ENCODE measurements at regions not wholly inside any gene's neighbourhood (a gene's known extent, or its start where the extent isn't known, plus 50 kb on each side); places are given as distances from the start of the nearest gene placed in this dataset.
A peak's percentile ranks its signal among the peaks of the same experiment; 100 is the strongest.

GRCh38 chr7:116439005-116439404 lies 60.5 kb upstream of the CAV2 start:
- no peak overlapping the region for H3K4me3 ChIP-seq (ENCODE audit: low read depth, low read length)

GRCh38 chr7:116439841-116440549 lies 59.5 kb upstream of the CAV2 start:
- no peak overlapping the region for H3K4me3 ChIP-seq (ENCODE audit: low read depth, low read length)
- no peak for DNase-seq (ENCODE audit: low read depth)

More at GRCh38 chr7:116439005-116439404, 60.5 kb upstream of the CAV2 start:
- no peak for DNase-seq (ENCODE audit: low read depth)

- no peak for DNase-seq (ENCODE audit: low read depth)
Measured at GRCh38 chr7:116441534-116441933, 58.0 kb upstream of the CAV2 start.

GRCh38 chr7:116443101-116443523 lies 56.4 kb upstream of the CAV2 start:
- DNase-seq (ENCODE audit: low read depth): peak; percentile 74
- H3K4me3 ChIP-seq (ENCODE audit: low read depth, low read length): no peak overlapping the region

More at GRCh38 chr7:116441534-116441933, 58.0 kb upstream of the CAV2 start:
- H3K4me3 ChIP-seq (ENCODE audit: low read depth, low read length): no peak overlapping the region

- no peak for DNase-seq (ENCODE audit: low read depth)
- no peak overlapping the region for H3K4me3 ChIP-seq (ENCODE audit: low read depth, low read length)
Measured at GRCh38 chr7:116443646-116444045, 55.9 kb upstream of the CAV2 start.

DNA sequence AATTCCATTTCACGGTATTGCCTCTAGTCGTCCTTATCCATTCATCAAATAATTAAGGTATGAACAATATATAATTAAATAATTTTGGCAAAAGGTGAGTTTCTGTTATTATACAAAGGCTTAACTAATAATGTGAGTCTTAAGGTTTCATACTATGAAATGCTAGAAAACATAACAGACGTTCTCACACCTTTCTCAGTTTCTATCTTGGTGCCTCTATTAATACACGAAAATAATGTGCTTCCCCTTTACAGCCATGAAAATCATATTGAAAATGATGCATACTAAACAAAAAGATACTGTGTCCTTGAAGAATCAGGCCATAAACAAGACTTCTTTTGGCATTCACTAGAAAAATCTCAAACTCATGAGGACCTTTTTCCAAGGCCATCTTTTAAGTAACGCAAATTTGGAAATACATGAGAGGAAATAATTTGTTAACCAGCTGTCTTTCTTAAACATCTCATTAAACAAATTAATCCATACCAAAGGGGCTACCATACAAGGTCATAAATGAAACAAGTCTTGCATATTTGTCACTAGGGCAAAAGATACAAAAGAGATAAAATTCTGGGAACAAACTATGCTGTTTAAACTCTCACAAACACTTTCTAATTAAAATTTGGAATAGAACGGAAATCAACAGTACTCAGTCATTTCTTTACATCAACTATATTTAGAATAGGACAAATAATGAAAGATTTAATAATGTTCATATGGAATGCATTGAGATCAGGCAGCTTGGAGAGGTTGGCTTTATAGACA lies 53.9 kb upstream of the CAV2 start:
- no peak for DNase-seq (ENCODE audit: low read depth)
- H3K4me3 ChIP-seq (ENCODE audit: low read depth, low read length): no peak overlapping the region

DNA sequence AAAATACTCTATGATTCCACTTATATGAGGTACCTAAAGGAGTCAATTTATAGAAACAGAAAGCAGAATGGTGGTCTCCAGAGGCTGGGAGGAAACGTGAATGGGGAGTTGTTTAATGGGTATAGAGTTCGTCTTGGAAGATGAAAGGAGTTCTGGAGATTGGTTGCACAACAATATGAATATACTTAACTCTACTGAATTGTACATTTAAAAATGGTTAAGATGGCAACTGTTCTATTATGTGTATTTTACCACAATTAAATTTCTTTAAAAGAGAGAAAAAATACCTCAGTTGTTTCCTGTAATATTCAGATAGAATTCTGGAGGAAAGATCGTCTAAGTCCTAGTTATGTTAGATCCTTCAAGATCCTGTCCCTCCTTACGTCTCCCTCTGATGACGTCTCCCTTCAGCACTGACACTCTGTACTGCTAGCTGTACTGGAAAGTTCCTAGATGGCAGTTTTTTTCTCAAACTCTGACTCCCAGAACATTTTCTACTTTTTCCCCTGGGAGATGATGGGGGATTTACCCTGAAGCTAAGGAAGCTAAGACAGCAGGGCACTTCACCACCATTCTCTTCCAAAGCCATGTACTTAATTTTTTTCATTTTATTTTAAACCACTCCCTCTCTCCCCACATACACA lies 53.2 kb upstream of the CAV2 start:
- no peak for DNase-seq (ENCODE audit: low read depth)
- H3K4me3 ChIP-seq (ENCODE audit: low read depth, low read length): no peak overlapping the region

- no peak overlapping the region for H3K4me3 ChIP-seq (ENCODE audit: low read depth, low read length)
- DNase-seq (ENCODE audit: low read depth): no peak
Measured at GRCh38 chr7:116447436-116447835, 52.1 kb upstream of the CAV2 start.

GRCh38 chr7:116447966-116448839 lies 51.3 kb upstream of the CAV2 start:
- no peak for DNase-seq (ENCODE audit: low read depth)
- H3K4me3 ChIP-seq (ENCODE audit: low read depth, low read length): no peak overlapping the region

DNA sequence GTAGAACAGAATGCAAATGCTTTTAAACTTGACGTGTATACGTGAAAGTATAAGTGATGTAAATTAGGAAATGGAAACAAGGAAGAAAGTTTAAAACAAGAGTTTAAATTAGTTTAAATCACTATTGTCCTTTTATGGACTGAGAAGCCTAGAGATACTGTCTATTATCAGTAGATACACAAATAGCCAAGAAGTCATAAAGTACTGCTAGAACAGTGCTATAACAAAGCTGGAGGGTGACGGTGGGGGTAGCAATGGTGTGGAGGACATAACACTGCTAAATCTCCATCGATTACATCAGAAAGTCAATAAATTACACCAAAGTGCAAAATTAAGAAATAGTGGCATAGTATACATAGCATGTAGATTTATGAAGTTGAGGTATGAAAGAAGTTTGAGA lies 50.1 kb upstream of the CAV2 start:
- H3K4me3 ChIP-seq (ENCODE audit: low read depth, low read length): no peak overlapping the region
- DNase-seq (ENCODE audit: low read depth): no peak

Measured in skeletal muscle cell (primary cell).